Gastroesophageal sphincter (tissue), 4 donors: ENCODE measurements at regions not wholly inside any gene's neighbourhood (a gene's known extent, or its start where the extent isn't known, plus 50 kb on each side); places are given as distances from the start of the nearest gene placed in this dataset.

Experiments
- ATAC-seq: fragments of 150-250 bp; one replicate; pipeline ENCODE4 v1.9.1; 2016; ENCODE audit warnings: mild to moderate bottlenecking, moderate library complexity
- H3K27ac ChIP-seq, 4 donors: fragments of 200-600 bp; sonication (generic) in 3 of 4; 1 replicate in 3 of 4; 2 replicates in 1 of 4; pipeline ENCODE4 v1.5.1; 2016 to 2019
- H3K27me3 ChIP-seq: fragments of 200-600 bp; sonication (generic); one replicate; pipeline ENCODE4 v1.5.1; 2019
- H3K36me3 ChIP-seq, 2 donors: fragments of 200-600 bp; sonication (generic); one replicate each; pipeline ENCODE4 v1.5.1; 2019; ENCODE audit warnings: control low read depth in 1 of 2
- H3K4me1 ChIP-seq, 3 donors: fragments of 200-600 bp; sonication (generic); 1 replicate in 2 of 3; 2 replicates in 1 of 3; pipeline ENCODE4 v1.5.1; 2016 to 2019; ENCODE audit warnings: control low read depth in 2 of 3
- H3K4me3 ChIP-seq, 2 donors: fragments of 200-600 bp; sonication (generic); one replicate each; pipeline ENCODE4 v1.5.1; 2019; ENCODE audit warnings: mild to moderate bottlenecking in 1 of 2, moderate library complexity in 1 of 2
- H3K9me3 ChIP-seq, 3 donors: fragments of 200-600 bp; sonication (generic); one replicate each; pipeline ENCODE4 v1.5.1; 2017 to 2019; ENCODE audit warnings: control low read depth in 2 of 3
- CTCF ChIP-seq, 4 experiments: fragments of 200-600 bp in 2 of 4; fragments of 450-650 bp in 2 of 4; sonication (generic) in 1 of 4; IDR thresholded peaks; one replicate each; pipeline ENCODE4 v1.5.1; 2017 to 2019; ENCODE audit warnings: antibody characterized with exemption in 4 of 4, mild to moderate bottlenecking in 2 of 4, moderate library complexity in 2 of 4
- EP300 ChIP-seq: sonication (generic); formaldehyde crosslinking; IDR thresholded peaks from one replicate; pipeline ENCODE4 v1.6.1; 2017; ENCODE audit warnings: antibody characterized with exemption, mild to moderate bottlenecking
- POLR2A ChIP-seq, 2 donors: fragments of 450-650 bp; IDR thresholded peaks; one replicate each; pipeline ENCODE4 v1.6.1; 2017; ENCODE audit warnings: antibody characterized with exemption in 2 of 2, mild to moderate bottlenecking in 2 of 2, moderate library complexity in 1 of 2
- POLR2AphosphoS5 ChIP-seq: sonication (generic); formaldehyde crosslinking; IDR thresholded peaks from one replicate; pipeline ENCODE4 v1.6.1; 2017; ENCODE audit warnings: antibody characterized with exemption
- WGBS, 2 donors: methylation state at CpG; one replicate each; pipeline ENCODE4 v1.1.5; 2018; ENCODE audit warnings: low coverage in 1 of 2; 5-methylcytosine and 5-hydroxymethylcytosine counted together

DNA sequence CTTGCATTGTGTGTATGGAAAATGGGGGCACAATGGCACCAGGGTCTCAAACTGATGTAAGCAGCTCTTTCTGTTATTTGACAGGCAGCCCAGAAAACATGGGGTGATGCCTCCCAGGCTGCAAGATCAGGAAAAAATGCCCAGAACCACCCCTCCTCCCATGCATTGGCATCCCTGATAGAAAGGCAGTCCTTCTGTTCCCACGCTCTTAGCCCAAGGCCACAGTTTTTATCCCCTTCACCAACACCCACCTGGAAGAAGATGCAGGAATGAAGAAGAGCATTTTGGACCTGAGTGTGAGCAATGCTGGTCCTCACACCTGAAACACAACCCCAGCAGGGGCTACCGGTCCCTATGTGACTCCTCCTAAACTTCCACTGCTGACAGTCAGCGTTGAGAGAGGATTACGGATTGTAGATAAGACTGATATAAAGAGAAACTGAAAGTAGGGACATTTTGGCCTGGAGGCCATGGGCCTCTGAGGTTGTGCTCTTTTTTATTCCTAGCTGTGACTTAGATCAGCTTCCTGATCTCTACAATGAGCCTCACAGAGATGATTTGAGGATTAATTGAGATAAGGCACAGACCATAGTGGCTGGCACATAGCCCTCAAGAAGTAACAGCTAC lies 386.0 kb upstream of the ATP5MC3 start:
- Histone ChIP-seq H3K27ac (no peak overlapping the region), H3K4me1 (no peaks in the 10 kb centered on the region), H3K27me3 (no peaks in the 10 kb centered on the region), H3K36me3 (no peaks in the 10 kb centered on the region), H3K4me3 (no peak overlapping the region), H3K9me3 (no peaks in the 10 kb centered on the region)
- WGBS, 2 donors: 46 to 58% methylated on average over 3 of the region's 4 CpGs
- no peak for ATAC-seq
- no peak for TF ChIP-seq POLR2A (IDR thresholded peaks at IDR 0.05)
- no peak for TF ChIP-seq POLR2AphosphoS5
- TF ChIP-seq CTCF (IDR thresholded peaks at IDR 0.05): no peak
- no peak for TF ChIP-seq EP300

DNA sequence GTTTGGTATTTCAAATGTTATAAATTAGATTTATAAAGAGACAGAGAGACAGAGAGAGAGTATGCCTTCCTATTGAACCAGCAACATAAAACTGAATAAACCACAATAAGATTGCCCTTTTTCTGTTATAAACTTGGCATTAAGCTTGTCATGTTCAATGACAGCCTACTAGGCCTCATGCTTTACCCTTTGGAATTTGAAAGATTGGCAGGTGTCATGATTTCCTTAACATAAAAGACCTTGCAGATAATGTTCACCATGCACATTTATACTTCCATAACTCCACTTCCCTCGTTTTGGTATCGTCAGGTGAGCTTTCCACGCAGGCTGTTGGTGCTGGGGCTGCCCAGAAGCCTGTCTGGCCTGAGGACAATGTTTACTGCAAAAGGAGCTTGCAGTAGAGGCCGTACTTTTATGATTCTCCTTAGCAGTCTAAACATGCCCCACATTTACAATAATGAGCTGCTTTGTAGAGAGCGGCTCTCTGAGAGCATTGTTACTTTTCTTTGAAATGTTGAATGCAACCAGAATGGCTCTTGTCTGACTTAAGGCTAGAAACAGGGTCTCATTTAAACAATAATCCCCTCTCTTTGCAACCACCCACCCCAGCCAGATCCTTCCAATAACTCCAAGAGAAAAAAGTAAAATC lies 379.1 kb upstream of the ATP5MC3 start:
- no peak for ATAC-seq
- TF ChIP-seq CTCF (IDR thresholded peaks at IDR 0.05) (no peak), POLR2AphosphoS5 (no peak), POLR2A (IDR thresholded peaks at IDR 0.05) (no peak), EP300 (no peak)

DNA sequence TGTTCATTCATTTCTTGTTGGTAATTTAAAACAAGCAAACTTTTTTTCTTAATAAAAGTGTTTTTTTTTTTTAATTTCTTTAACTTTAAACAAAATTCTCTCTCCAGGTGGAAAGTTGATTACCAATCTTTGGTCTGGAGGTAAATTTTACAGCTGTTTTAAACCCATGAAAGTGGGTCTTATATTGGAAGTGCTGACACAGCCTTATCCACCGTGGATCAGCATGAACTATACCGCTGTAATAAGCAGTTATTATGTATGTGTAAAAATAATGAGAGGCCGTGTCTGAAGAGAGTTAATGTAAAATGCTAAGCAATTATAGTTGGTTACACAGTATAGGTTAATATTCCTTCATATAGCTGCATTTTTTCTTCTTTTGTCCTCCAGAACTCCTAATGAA lies 378.1 kb upstream of the ATP5MC3 start:
- no peak overlapping the region for H3K27ac ChIP-seq
- WGBS, 2 donors: 74 to 84% methylated on average over 3 of the region's 3 CpGs
- TF ChIP-seq EP300: no peak
- no peak for TF ChIP-seq POLR2A (IDR thresholded peaks at IDR 0.05)
- TF ChIP-seq POLR2AphosphoS5: no peak
- no peak for TF ChIP-seq CTCF (IDR thresholded peaks at IDR 0.05)
- ATAC-seq: no peak
- H3K9me3 ChIP-seq: no peaks in the 10 kb centered on the region
- peaks cover 19% of the 10 kb centered on the region for H3K27me3 ChIP-seq
- no peaks in the 10 kb centered on the region for H3K4me1 ChIP-seq
- H3K36me3 ChIP-seq: no peaks in the 10 kb centered on the region
- H3K4me3 ChIP-seq: no peak overlapping the region

More for the DNA sequence above, 379.1 kb upstream of the ATP5MC3 start:
- Histone ChIP-seq H3K27me3 (peaks cover 17% of the 10 kb centered on the region), H3K4me3 (no peak overlapping the region), H3K9me3 (no peaks in the 10 kb centered on the region), H3K27ac (no peak overlapping the region), H3K36me3 (no peaks in the 10 kb centered on the region), H3K4me1 (no peaks in the 10 kb centered on the region)
- 60 to 95% methylated on average over 1 to 4 of the region's 5 CpGs for WGBS, 2 donors

- no peak overlapping the region for H3K27ac ChIP-seq
- H3K4me1 ChIP-seq: no peaks in the 10 kb centered on the region
- ATAC-seq: no peak
- H3K36me3 ChIP-seq: no peaks in the 10 kb centered on the region
- no peak overlapping the region for H3K4me3 ChIP-seq
- WGBS, 2 donors: 55 to 69% methylated on average over 5 of the region's 6 CpGs
- TF ChIP-seq CTCF (IDR thresholded peaks at IDR 0.05) (no peak), POLR2AphosphoS5 (no peak), POLR2A (IDR thresholded peaks at IDR 0.05) (no peak), EP300 (no peak)
- H3K9me3 ChIP-seq: no peaks in the 10 kb centered on the region
- H3K27me3 ChIP-seq: peaks cover 19% of the 10 kb centered on the region
These were observed 376.4 kb upstream of the ATP5MC3 start for GRCh38 chr2:175557810-175558377.

- no peaks in the 10 kb centered on the region for H3K4me1 ChIP-seq
- no peak for ATAC-seq
- no peaks in the 10 kb centered on the region for H3K36me3 ChIP-seq
- TF ChIP-seq POLR2A (IDR thresholded peaks at IDR 0.05) (no peak), POLR2AphosphoS5 (no peak), EP300 (no peak), CTCF (IDR thresholded peaks at IDR 0.05) (no peak)
- WGBS, 2 donors: 29 to 46% methylated on average over 1 to 2 of the region's 2 CpGs
- H3K9me3 ChIP-seq: no peaks in the 10 kb centered on the region
- no peak overlapping the region for H3K4me3 ChIP-seq
- no peak overlapping the region for H3K27ac ChIP-seq
- peaks cover 19% of the 10 kb centered on the region for H3K27me3 ChIP-seq
These were observed 372.4 kb upstream of the ATP5MC3 start for GRCh38 chr2:175553910-175554309.
